HepG2 (cell line): ENCODE measurements at regions not wholly inside any gene's neighbourhood (a gene's known extent, or its start where the extent isn't known, plus 50 kb on each side); places are given as distances from the start of the nearest gene placed in this dataset.
A peak's percentile ranks its signal among the peaks of the same experiment; 100 is the strongest.

Source experiments
- BRD4 ChIP-seq: sonication (generic); formaldehyde crosslinking; IDR thresholded peaks from 2 replicates; pipeline ENCODE4 v1.4.0; 2020; ENCODE audit warnings: missing genetic modification reagents
- GPN1 ChIP-seq: sonication (generic); formaldehyde crosslinking; IDR thresholded peaks from 2 replicates; pipeline ENCODE4 v1.5.1; 2020; ENCODE audit warnings: missing genetic modification reagents, borderline replicate concordance
- KDM1A ChIP-seq: IDR thresholded peaks from 2 replicates; pipeline ENCODE4 v1.6.1; 2016; ENCODE audit warnings: missing compliant biosample characterization
- MED1 ChIP-seq: sonication (generic); formaldehyde crosslinking; IDR thresholded peaks from 2 replicates; pipeline ENCODE4 v1.4.0; 2020; ENCODE audit warnings: missing genetic modification reagents
- NCOA2 ChIP-seq: sonication (generic); formaldehyde crosslinking; IDR thresholded peaks from 2 replicates; pipeline ENCODE4 v1.8.0; 2022; ENCODE audit warnings: inconsistent platforms
- PHF5A ChIP-seq: IDR thresholded peaks from one replicate; pipeline ENCODE4 v1.6.1; 2018; ENCODE audit warnings: low read depth, missing genetic modification reagents; ENCODE audit not compliant: unreplicated experiment
- PLRG1 ChIP-seq: fragments of 450-650 bp; conservative IDR thresholded peaks from 2 replicates; pipeline ENCODE4 v1.6.1; 2016
- THAP8 ChIP-seq: sonication (generic); formaldehyde crosslinking; IDR thresholded peaks from 2 replicates; pipeline ENCODE4 v1.5.1; 2020; ENCODE audit warnings: missing genetic modification reagents, mild to moderate bottlenecking, borderline replicate concordance
- ZBTB20 ChIP-seq: sonication (generic); formaldehyde crosslinking; IDR thresholded peaks from 2 replicates; pipeline ENCODE4 v1.8.1; 2023; ENCODE audit warnings: missing genetic modification reagents, low read depth, mild to moderate bottlenecking, borderline replicate concordance
- ZNF264 ChIP-seq: sonication (generic); formaldehyde crosslinking; IDR thresholded peaks from 2 replicates; pipeline ENCODE4 v1.4.0; 2020; ENCODE audit warnings: missing genetic modification reagents
- ZNF446 ChIP-seq: sonication (generic); formaldehyde crosslinking; IDR thresholded peaks from 2 replicates; pipeline ENCODE4 v1.5.0; 2020; ENCODE audit warnings: mild to moderate bottlenecking, missing genetic modification reagents
- ZNF652 ChIP-seq: IDR thresholded peaks from 2 replicates; pipeline ENCODE4 v1.6.1; 2016; ENCODE audit warnings: low read depth, borderline replicate concordance
- ZNF800 ChIP-seq: sonication (generic); formaldehyde crosslinking; IDR thresholded peaks from 2 replicates; pipeline ENCODE4 v1.4.0; 2020; ENCODE audit warnings: missing genetic modification reagents
- TF ChIP-seq, protein P1 (sequence below): sonication (generic); formaldehyde crosslinking; IDR thresholded peaks from 2 replicates; pipeline ENCODE4 v1.4.0; 2020; ENCODE audit warnings: mild to moderate bottlenecking, missing genetic modification reagents, borderline replicate concordance
- TF ChIP-seq, protein P2 (sequence below): IDR thresholded peaks from 2 replicates; pipeline ENCODE4 v1.6.1; 2018; ENCODE audit warnings: missing genetic modification reagents, mild to moderate bottlenecking, missing compliant biosample characterization
- TF ChIP-seq, protein P3 (sequence below): sonication (generic); formaldehyde crosslinking; IDR thresholded peaks from 2 replicates; pipeline ENCODE4 v1.8.0; 2022; ENCODE audit warnings: missing genetic modification reagents, mild to moderate bottlenecking, inconsistent platforms, borderline replicate concordance
- TF ChIP-seq, protein P4 (sequence below): sonication (generic); formaldehyde crosslinking; IDR thresholded peaks from 2 replicates; pipeline ENCODE4 v1.4.0; 2020; ENCODE audit warnings: missing genetic modification reagents

DNA sequence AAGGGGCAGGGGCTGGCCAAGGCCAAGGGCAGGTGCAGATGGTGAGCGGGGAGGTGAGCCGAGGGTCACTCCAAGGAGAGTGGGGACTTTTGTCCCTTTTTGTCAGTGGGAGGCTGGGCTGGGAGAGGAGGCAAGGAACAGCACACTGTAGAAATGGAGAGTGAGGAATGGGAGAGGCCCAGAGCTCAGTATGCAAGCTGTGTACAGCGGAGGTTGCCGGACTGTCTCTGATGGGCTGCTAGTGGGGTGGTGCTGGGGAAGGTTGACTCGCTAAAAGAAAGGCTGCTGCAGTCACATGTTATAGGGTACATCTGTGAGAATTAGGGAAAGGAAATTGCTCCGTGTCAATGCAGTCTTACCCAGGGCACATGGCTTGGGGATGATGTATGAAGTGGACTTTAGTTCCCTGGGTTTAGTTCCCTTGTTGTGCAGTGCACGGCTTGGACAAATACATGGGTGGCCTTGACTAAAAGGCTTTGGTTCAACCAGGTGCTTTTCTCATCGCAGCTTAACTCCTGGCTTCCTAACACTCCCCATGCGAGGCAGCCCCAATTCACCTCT, 57.1 kb upstream of the STX18 start (continued):
- TF ChIP-seq, protein P1, sequence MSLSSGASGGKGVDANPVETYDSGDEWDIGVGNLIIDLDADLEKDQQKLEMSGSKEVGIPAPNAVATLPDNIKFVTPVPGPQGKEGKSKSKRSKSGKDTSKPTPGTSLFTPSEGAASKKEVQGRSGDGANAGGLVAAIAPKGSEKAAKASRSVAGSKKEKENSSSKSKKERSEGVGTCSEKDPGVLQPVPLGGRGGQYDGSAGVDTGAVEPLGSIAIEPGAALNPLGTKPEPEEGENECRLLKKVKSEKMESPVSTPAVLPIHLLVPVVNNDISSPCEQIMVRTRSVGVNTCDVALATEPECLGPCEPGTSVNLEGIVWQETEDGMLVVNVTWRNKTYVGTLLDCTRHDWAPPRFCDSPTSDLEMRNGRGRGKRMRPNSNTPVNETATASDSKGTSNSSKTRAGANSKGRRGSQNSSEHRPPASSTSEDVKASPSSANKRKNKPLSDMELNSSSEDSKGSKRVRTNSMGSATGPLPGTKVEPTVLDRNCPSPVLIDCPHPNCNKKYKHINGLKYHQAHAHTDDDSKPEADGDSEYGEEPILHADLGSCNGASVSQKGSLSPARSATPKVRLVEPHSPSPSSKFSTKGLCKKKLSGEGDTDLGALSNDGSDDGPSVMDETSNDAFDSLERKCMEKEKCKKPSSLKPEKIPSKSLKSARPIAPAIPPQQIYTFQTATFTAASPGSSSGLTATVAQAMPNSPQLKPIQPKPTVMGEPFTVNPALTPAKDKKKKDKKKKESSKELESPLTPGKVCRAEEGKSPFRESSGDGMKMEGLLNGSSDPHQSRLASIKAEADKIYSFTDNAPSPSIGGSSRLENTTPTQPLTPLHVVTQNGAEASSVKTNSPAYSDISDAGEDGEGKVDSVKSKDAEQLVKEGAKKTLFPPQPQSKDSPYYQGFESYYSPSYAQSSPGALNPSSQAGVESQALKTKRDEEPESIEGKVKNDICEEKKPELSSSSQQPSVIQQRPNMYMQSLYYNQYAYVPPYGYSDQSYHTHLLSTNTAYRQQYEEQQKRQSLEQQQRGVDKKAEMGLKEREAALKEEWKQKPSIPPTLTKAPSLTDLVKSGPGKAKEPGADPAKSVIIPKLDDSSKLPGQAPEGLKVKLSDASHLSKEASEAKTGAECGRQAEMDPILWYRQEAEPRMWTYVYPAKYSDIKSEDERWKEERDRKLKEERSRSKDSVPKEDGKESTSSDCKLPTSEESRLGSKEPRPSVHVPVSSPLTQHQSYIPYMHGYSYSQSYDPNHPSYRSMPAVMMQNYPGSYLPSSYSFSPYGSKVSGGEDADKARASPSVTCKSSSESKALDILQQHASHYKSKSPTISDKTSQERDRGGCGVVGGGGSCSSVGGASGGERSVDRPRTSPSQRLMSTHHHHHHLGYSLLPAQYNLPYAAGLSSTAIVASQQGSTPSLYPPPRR (CRISPR knock-in tag), result no peak
- TF ChIP-seq ZNF800 (CRISPR knock-in tag) (0 out of 2 replicates have a peak, but pooled peaks have one; percentile 52), ZNF652 (CRISPR knock-in tag) (peak; percentile 35; the same call in 1 of the 2 replicates), MED1 (CRISPR knock-in tag) (peak; percentile 87), GPN1 (CRISPR knock-in tag) (no peak), NCOA2 (CRISPR knock-in tag) (peak; percentile 45; the same call in 1 of the 2 replicates), PLRG1 (no peak), THAP8 (CRISPR knock-in tag) (no peak), PHF5A (CRISPR knock-in tag) (peak; percentile 74), ZNF264 (CRISPR knock-in tag) (peak; percentile 83; the same call in 1 of the 2 replicates), ZBTB20 (peak; percentile 73; the same call in 1 of the 2 replicates), KDM1A (CRISPR knock-in tag) (no peak), ZNF446 (CRISPR knock-in tag) (no peak), BRD4 (CRISPR knock-in tag) (no peak)
- TF ChIP-seq, protein P2, sequence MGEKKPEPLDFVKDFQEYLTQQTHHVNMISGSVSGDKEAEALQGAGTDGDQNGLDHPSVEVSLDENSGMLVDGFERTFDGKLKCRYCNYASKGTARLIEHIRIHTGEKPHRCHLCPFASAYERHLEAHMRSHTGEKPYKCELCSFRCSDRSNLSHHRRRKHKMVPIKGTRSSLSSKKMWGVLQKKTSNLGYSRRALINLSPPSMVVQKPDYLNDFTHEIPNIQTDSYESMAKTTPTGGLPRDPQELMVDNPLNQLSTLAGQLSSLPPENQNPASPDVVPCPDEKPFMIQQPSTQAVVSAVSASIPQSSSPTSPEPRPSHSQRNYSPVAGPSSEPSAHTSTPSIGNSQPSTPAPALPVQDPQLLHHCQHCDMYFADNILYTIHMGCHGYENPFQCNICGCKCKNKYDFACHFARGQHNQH (CRISPR knock-in tag), result peak; percentile 57; the same call in 1 of the 2 replicates
- TF ChIP-seq, protein P3, sequence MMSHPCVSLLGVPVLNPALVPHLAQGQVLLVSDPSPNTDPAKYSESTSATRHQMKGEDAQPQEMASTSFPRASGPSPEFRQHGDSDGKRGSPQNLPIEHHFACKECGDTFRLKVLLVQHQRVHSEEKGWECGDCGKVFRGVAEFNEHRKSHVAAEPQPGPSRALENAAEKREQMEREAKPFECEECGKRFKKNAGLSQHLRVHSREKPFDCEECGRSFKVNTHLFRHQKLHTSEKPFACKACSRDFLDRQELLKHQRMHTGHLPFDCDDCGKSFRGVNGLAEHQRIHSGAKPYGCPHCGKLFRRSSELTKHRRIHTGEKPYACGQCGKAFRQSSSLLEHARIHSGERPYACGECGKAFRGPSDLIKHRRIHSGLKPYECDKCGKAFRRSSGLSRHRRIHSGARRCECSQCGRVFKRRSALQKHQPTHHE (CRISPR knock-in tag), result 0 out of 2 replicates have a peak, but pooled peaks have one; percentile 40
- TF ChIP-seq, protein P4, sequence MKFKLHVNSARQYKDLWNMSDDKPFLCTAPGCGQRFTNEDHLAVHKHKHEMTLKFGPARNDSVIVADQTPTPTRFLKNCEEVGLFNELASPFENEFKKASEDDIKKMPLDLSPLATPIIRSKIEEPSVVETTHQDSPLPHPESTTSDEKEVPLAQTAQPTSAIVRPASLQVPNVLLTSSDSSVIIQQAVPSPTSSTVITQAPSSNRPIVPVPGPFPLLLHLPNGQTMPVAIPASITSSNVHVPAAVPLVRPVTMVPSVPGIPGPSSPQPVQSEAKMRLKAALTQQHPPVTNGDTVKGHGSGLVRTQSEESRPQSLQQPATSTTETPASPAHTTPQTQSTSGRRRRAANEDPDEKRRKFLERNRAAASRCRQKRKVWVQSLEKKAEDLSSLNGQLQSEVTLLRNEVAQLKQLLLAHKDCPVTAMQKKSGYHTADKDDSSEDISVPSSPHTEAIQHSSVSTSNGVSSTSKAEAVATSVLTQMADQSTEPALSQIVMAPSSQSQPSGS (CRISPR knock-in tag), result peak; percentile 69; the same call in 1 of the 2 replicates
